Sigmoid colon (tissue), 4 donors: ENCODE measurements at regions not wholly inside any gene's neighbourhood (a gene's known extent, or its start where the extent isn't known, plus 50 kb on each side); places are given as distances from the start of the nearest gene placed in this dataset.

ENCODE experiments used
- CTCF ChIP-seq, 4 experiments: fragments of 450-650 bp in 3 of 4; fragments of 200-600 bp in 1 of 4; IDR thresholded peaks; one replicate each; pipeline ENCODE4 v1.5.1; 2016 to 2019; ENCODE audit warnings: antibody characterized with exemption in 4 of 4, mild to moderate bottlenecking in 3 of 4, moderate library complexity in 2 of 4
- POLR2AphosphoS5 ChIP-seq, 4 donors: sonication (generic); formaldehyde crosslinking; IDR thresholded peaks; one replicate each; pipeline ENCODE4 v1.6.1; 2017; ENCODE audit warnings: antibody characterized with exemption in 4 of 4

- TF ChIP-seq CTCF (IDR thresholded peaks at IDR 0.05) (no peak), POLR2AphosphoS5 (IDR thresholded peaks at IDR 0.05) (no peak)
Measured at GRCh38 chr10:71141528-71141927, 70.8 kb upstream of the UNC5B start.
